ENCODE measurements at regions not wholly inside any gene's neighbourhood (a gene's known extent, or its start where the extent isn't known, plus 50 kb on each side); places are given as distances from the start of the nearest gene placed in this dataset.

GRCh38 chr10:107771066-107771465 is 606.6 kb upstream of the SORCS1 start:
- TF ChIP-seq, protein P1, sequence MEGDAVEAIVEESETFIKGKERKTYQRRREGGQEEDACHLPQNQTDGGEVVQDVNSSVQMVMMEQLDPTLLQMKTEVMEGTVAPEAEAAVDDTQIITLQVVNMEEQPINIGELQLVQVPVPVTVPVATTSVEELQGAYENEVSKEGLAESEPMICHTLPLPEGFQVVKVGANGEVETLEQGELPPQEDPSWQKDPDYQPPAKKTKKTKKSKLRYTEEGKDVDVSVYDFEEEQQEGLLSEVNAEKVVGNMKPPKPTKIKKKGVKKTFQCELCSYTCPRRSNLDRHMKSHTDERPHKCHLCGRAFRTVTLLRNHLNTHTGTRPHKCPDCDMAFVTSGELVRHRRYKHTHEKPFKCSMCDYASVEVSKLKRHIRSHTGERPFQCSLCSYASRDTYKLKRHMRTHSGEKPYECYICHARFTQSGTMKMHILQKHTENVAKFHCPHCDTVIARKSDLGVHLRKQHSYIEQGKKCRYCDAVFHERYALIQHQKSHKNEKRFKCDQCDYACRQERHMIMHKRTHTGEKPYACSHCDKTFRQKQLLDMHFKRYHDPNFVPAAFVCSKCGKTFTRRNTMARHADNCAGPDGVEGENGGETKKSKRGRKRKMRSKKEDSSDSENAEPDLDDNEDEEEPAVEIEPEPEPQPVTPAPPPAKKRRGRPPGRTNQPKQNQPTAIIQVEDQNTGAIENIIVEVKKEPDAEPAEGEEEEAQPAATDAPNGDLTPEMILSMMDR (IDR thresholded peaks at IDR 0.05) = no peak
- no peak for TF ChIP-seq POLR2A (IDR thresholded peaks at IDR 0.05)
